IMR-90 (cell line): ENCODE measurements at regions not wholly inside any gene's neighbourhood (a gene's known extent, or its start where the extent isn't known, plus 50 kb on each side); places are given as distances from the start of the nearest gene placed in this dataset.

Source experiments
- ATAC-seq: fragments of 200-7000 bp; cut with Tn5 transposase; 2 replicates; pipeline ENCODE4 v1.9.1; 2020; ENCODE audit warnings: low read depth, mild to moderate bottlenecking, moderate library complexity
- BruUV-seq: library from RNA; stranded (reverse); fragments of 400-500 nt; replicated peaks from 2 replicates; lab custom pipeline; 2021; lab: Mats Ljungman, UMichigan
- CTCF ChIA-PET: fragments of 300-600 bp; formaldehyde crosslinking; extraction: SDS; loops from one replicate; lab custom pipeline; 2021; ENCODE audit warnings: antibody characterized with exemption; lab: Yijun Ruan, JAX
- POLR2A ChIA-PET: fragments of 300-600 bp; sonication (Branson Sonifier 250); formaldehyde crosslinking; loops from one replicate; lab custom pipeline; 2022; ENCODE audit warnings: antibody characterized with exemption; ENCODE audit not compliant: unreplicated experiment; lab: Charles Lee
- DNase-seq: peaks from one replicate; pipeline ENCODE4 v3.0.0; 2013
- H2AFZ ChIP-seq: replicated peaks from 2 replicates; pipeline ENCODE3; 2013; ENCODE audit warnings: low read length, mild to moderate bottlenecking; ENCODE audit not compliant: poor library complexity
- H2AK5ac ChIP-seq: 2 replicates; pipeline ENCODE4 v1.6.1; 2013; ENCODE audit warnings: low read depth, low read length, inconsistent platforms
- H2AK9ac ChIP-seq: replicated peaks from 2 replicates; pipeline ENCODE3; 2013; ENCODE audit warnings: mild to moderate bottlenecking, low read depth, low read length, moderate library complexity; ENCODE audit not compliant: poor library complexity
- H2BK120ac ChIP-seq: 2 replicates; pipeline ENCODE4 v1.6.1; 2013; ENCODE audit warnings: low read depth, low read length, inconsistent platforms
- H2BK15ac ChIP-seq: 3 replicates; pipeline ENCODE4 v1.6.1; 2013; ENCODE audit warnings: low read depth, low read length, inconsistent platforms
- H2BK20ac ChIP-seq: 2 replicates; pipeline ENCODE4 v1.6.1; 2013; ENCODE audit warnings: low read depth, mild to moderate bottlenecking, inconsistent platforms, low read length, moderate library complexity
- H2BK5ac ChIP-seq: 2 replicates; pipeline ENCODE4 v1.6.1; 2013; ENCODE audit warnings: mild to moderate bottlenecking, low read depth, low read length, inconsistent platforms; ENCODE audit not compliant: poor library complexity, severe bottlenecking
- H3K14ac ChIP-seq: replicated peaks from 2 replicates; pipeline ENCODE4 v1.6.1; 2013; ENCODE audit warnings: low read depth, low read length, inconsistent platforms
- H3K18ac ChIP-seq: 2 replicates; pipeline ENCODE4 v1.6.1; 2013; ENCODE audit warnings: low read depth, low read length, control low read depth
- H3K23ac ChIP-seq: 2 replicates; pipeline ENCODE4 v1.6.1; 2013; ENCODE audit warnings: low read depth, low read length, inconsistent platforms
- H3K27ac ChIP-seq: 2 replicates; pipeline ENCODE4 v1.5.1; 2013; ENCODE audit warnings: mild to moderate bottlenecking, control low read depth, low read length; ENCODE audit not compliant: insufficient read depth
- H3K27me3 ChIP-seq: 2 replicates; pipeline ENCODE4 v1.6.1; 2013; ENCODE audit warnings: low read length; ENCODE audit not compliant: control insufficient read depth, insufficient read depth
- H3K36me3 ChIP-seq: 2 replicates; pipeline ENCODE4 v1.6.1; 2013; ENCODE audit warnings: low read length, mixed read lengths; ENCODE audit not compliant: control insufficient read depth, insufficient read depth
- H3K4ac ChIP-seq: 2 replicates; pipeline ENCODE4 v1.6.1; 2013; ENCODE audit warnings: low read depth, low read length, inconsistent platforms
- H3K4me1 ChIP-seq: 2 replicates; pipeline ENCODE4 v1.6.1; 2013; ENCODE audit warnings: low read length, mixed read lengths; ENCODE audit not compliant: control insufficient read depth, insufficient read depth
- H3K4me2 ChIP-seq: 2 replicates; pipeline ENCODE4 v1.6.1; 2013; ENCODE audit warnings: low read depth, mild to moderate bottlenecking, control low read depth, low read length, moderate library complexity
- H3K4me3 ChIP-seq: 2 replicates; pipeline ENCODE4 v1.5.1; 2013; ENCODE audit warnings: low read depth, mild to moderate bottlenecking, control low read depth, low read length, moderate library complexity; ENCODE audit not compliant: insufficient read depth
- H3K56ac ChIP-seq: 2 replicates; pipeline ENCODE4 v1.6.1; 2013; ENCODE audit warnings: low read length, inconsistent platforms; ENCODE audit not compliant: insufficient read depth; ENCODE audit errors: extremely low read depth
- H3K79me1 ChIP-seq, 2 experiments: 2 replicates each; pipeline ENCODE4 v1.6.1; 2013; ENCODE audit warnings: low read length in 2 of 2, inconsistent platforms in 1 of 2, low read depth in 1 of 2
- H3K9ac ChIP-seq: 2 replicates; pipeline ENCODE4 v1.6.1; 2013; ENCODE audit warnings: low read depth, low read length, control low read depth
- H3K9me1 ChIP-seq: 2 replicates; pipeline ENCODE4 v1.6.1; 2013; ENCODE audit warnings: low read length, inconsistent platforms; ENCODE audit not compliant: insufficient read depth
- H3K9me3 ChIP-seq: 2 replicates; pipeline ENCODE4 v1.6.1; 2013; ENCODE audit warnings: low read length; ENCODE audit not compliant: control insufficient read depth, insufficient read depth
- H4K20me1 ChIP-seq: 2 replicates; pipeline ENCODE4 v1.6.1; 2013; ENCODE audit warnings: low read length, inconsistent platforms; ENCODE audit not compliant: insufficient read depth
- H4K5ac ChIP-seq: 2 replicates; pipeline ENCODE4 v1.6.1; 2013; ENCODE audit warnings: mild to moderate bottlenecking, low read depth, low read length, control low read depth
- H4K8ac ChIP-seq, 2 experiments: 2 replicates each; pipeline ENCODE4 v1.6.1; 2013; ENCODE audit warnings: low read depth in 2 of 2, low read length in 2 of 2, control low read depth in 1 of 2, inconsistent platforms in 1 of 2
- H4K91ac ChIP-seq: 2 replicates; pipeline ENCODE4 v1.6.1; 2013; ENCODE audit warnings: low read depth, low read length, inconsistent platforms; ENCODE audit not compliant: insufficient read depth
- CHD1 ChIP-seq: IDR thresholded peaks from 2 replicates; pipeline ENCODE4 v1.6.1; 2012; ENCODE audit warnings: low read depth, low read length, improper control_type of control experiment
- MAZ ChIP-seq: IDR thresholded peaks from 2 replicates; pipeline ENCODE4 v1.6.1; 2012; ENCODE audit warnings: low read depth, mild to moderate bottlenecking, low read length, improper control_type of control experiment, moderate library complexity, borderline replicate concordance
- NFE2L2 ChIP-seq: fragments of 150-350 bp; IDR thresholded peaks from 2 replicates; pipeline ENCODE4 v1.6.1; 2016; ENCODE audit warnings: low read depth, mild to moderate bottlenecking, low read length
- POLR2A ChIP-seq: IDR thresholded peaks from 2 replicates; pipeline ENCODE4 v1.6.1; 2012; ENCODE audit warnings: mild to moderate bottlenecking, low read depth, low read length
- RFX5 ChIP-seq: IDR thresholded peaks from 2 replicates; pipeline ENCODE4 v1.8.0; 2012; ENCODE audit warnings: low read depth, mild to moderate bottlenecking, low read length, moderate library complexity
- USF2 ChIP-seq: fragments of 150-350 bp; IDR thresholded peaks from 2 replicates; pipeline ENCODE4 v1.6.1; 2017; ENCODE audit warnings: mild to moderate bottlenecking, antibody characterized with exemption, low read length, low read depth
- WGBS, 2 experiments: methylation state at CpG; one replicate each; pipeline versions ENCODE4 v1.1.5 to v1.1.7; 2013; ENCODE audit warnings: missing lambda C conversion rate in 2 of 2; ENCODE audit not compliant: insufficient read length in 1 of 2; ENCODE audit errors: extremely low coverage in 2 of 2; 5-methylcytosine and 5-hydroxymethylcytosine counted together
- dilution Hi-C: fragments of 300-500 bp; cut with HindIII; formaldehyde crosslinking; loops from one replicate; pipeline ENCODE4 v1.14.3; 2018; ENCODE audit warnings: low sequenced_read_pairs; ENCODE audit not compliant: unreplicated experiment
- in situ Hi-C: fragments of 300-500 bp; cut with MboI; formaldehyde crosslinking; loops from 3 replicates; pipeline ENCODE4 v1.14.3; 2019; ENCODE audit warnings: low sequenced_read_pairs, inconsistent platforms, mixed read lengths
- intact Hi-C: fragments of 100-400 bp; cut with micrococcal nuclease; formaldehyde crosslinking; loops from 2 replicates; pipeline ENCODE4 v1.10.0; 2022

- Histone ChIP-seq H2AK9ac (no peak overlapping the region), H2AFZ (no peak overlapping the region), H3K9ac (no peak overlapping the region), H3K79me1 (no peaks in the 10 kb centered on the region), H3K4ac (no peak overlapping the region), H3K4me1 (peaks cover 4% of the 10 kb centered on the region), H3K27ac (no peak overlapping the region), H4K8ac (no peak overlapping the region), H3K9me1 (no peaks in the 10 kb centered on the region), H4K5ac (no peak overlapping the region), H2BK20ac (no peak overlapping the region), H2AK5ac (no peak overlapping the region), H3K27me3 (peaks cover 17% of the 10 kb centered on the region), H2BK120ac (no peak overlapping the region), H3K4me2 (no peak overlapping the region), H3K56ac (no peak overlapping the region), H3K4me3 (no peak overlapping the region), H3K9me3 (peaks cover 3% of the 10 kb centered on the region; the same call in 1 of the 2 replicates), H4K91ac (no peak overlapping the region), H2BK15ac (no peak overlapping the region), H3K14ac (no peak overlapping the region), H2BK5ac (no peak overlapping the region), H3K36me3 (no peaks in the 10 kb centered on the region), H3K18ac (no peak overlapping the region), H4K20me1 (peaks cover 4% of the 10 kb centered on the region; the same call in 1 of the 2 replicates), H3K23ac (no peak overlapping the region)
- POLR2A ChIA-PET = no interaction called here
- DNase-seq (no peak), ATAC-seq (no peak)
- 80% methylated on average over 2 of the region's 2 CpGs; no CpG with 5 or more reads in 1 of the 2 experiments for WGBS, 2 experiments
- no peak for TF ChIP-seq NFE2L2
- no peak for TF ChIP-seq RFX5
- no peak for TF ChIP-seq USF2
- no peak for TF ChIP-seq MAZ
- TF ChIP-seq POLR2A = no peak
- no peak for TF ChIP-seq CHD1
- intact Hi-C loops = no loop called here
- CTCF ChIA-PET = interaction anchor here (1.0 kb wide), 1 partner anchor 10 kb away, joined by 3 read pairs; no protein-coding TSS in a partner anchor
- in situ Hi-C loops = no loop called here
- BruUV-seq = no TSS peak
- dilution Hi-C loops = no loop called here
These were observed 73.9 kb upstream of the ZEB2 start for GRCh38 chr2:144593803-144594202.
